ENCODE measurements at regions not wholly inside any gene's neighbourhood (a gene's known extent, or its start where the extent isn't known, plus 50 kb on each side); places are given as distances from the start of the nearest gene placed in this dataset.

DNA sequence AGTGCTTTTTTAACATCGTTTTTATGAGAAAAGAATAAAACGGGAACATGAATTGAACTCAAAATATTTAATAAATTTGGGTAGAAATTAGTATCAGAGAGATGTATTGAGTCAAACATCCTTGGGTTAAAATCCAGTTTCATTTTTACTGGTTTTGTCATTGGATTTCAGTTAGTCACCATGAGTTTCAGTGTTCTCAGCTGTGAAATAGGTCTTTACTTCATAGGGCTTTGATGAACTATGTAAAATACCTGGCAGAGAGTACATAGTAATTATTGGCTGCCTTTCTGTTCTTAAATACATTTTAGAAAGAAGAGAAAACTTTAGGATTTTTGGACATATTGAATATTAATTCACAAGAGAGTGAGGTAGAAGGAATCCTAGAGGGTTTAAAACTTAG, 105.8 kb downstream of the TANC2 start:
- no peaks in the 10 kb centered on the region for H4K20me1 ChIP-seq (replicated peaks; ENCODE audit: insufficient read depth)
- H3K4me1 ChIP-seq (ENCODE audit: insufficient read depth) = no peaks in the 10 kb centered on the region
- Mint-ChIP-seq H3K27ac (no peak overlapping the region), H3K4me1 (no peaks in the 10 kb centered on the region; the same call in 2 of the 3 replicates), H3K27me3 (ENCODE audit: insufficient read depth, low read depth, poor library complexity) (no peaks in the 10 kb centered on the region), H3K36me3 (ENCODE audit: low read depth) (no peaks in the 10 kb centered on the region), H3K4me3 (no peak overlapping the region), H3K9me3 (no peaks in the 10 kb centered on the region)
- H3K27me3 ChIP-seq (ENCODE audit: insufficient read depth) = no peaks in the 10 kb centered on the region
- TF ChIP-seq CREB1 (CRISPR knock-in tag; IDR thresholded peaks at IDR 0.05; ENCODE audit: low read depth) = no peak
- TF ChIP-seq, protein P1, sequence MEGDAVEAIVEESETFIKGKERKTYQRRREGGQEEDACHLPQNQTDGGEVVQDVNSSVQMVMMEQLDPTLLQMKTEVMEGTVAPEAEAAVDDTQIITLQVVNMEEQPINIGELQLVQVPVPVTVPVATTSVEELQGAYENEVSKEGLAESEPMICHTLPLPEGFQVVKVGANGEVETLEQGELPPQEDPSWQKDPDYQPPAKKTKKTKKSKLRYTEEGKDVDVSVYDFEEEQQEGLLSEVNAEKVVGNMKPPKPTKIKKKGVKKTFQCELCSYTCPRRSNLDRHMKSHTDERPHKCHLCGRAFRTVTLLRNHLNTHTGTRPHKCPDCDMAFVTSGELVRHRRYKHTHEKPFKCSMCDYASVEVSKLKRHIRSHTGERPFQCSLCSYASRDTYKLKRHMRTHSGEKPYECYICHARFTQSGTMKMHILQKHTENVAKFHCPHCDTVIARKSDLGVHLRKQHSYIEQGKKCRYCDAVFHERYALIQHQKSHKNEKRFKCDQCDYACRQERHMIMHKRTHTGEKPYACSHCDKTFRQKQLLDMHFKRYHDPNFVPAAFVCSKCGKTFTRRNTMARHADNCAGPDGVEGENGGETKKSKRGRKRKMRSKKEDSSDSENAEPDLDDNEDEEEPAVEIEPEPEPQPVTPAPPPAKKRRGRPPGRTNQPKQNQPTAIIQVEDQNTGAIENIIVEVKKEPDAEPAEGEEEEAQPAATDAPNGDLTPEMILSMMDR (conservative IDR thresholded peaks at IDR 0.05; ENCODE audit: low read depth in 2 of 2) = no peak
- no peak for TF ChIP-seq STAT1 (IDR thresholded peaks at IDR 0.05; ENCODE audit: unreplicated experiment)
- TF ChIP-seq ZNF331 (CRISPR knock-in tag; IDR thresholded peaks at IDR 0.05; ENCODE audit: low read depth) = no peak
- TF ChIP-seq EZH2phosphoT487 (IDR thresholded peaks at IDR 0.05; ENCODE audit: unreplicated experiment) = no peak
- no peak for TF ChIP-seq JUNB (IDR thresholded peaks at IDR 0.05; ENCODE audit: unreplicated experiment)
- TF ChIP-seq NANOG (IDR thresholded peaks at IDR 0.05; ENCODE audit: borderline replicate concordance) = no peak
- TF ChIP-seq, protein P2, sequence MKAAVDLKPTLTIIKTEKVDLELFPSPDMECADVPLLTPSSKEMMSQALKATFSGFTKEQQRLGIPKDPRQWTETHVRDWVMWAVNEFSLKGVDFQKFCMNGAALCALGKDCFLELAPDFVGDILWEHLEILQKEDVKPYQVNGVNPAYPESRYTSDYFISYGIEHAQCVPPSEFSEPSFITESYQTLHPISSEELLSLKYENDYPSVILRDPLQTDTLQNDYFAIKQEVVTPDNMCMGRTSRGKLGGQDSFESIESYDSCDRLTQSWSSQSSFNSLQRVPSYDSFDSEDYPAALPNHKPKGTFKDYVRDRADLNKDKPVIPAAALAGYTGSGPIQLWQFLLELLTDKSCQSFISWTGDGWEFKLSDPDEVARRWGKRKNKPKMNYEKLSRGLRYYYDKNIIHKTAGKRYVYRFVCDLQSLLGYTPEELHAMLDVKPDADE (IDR thresholded peaks at IDR 0.05) = no peak
- no peak for TF ChIP-seq ZNF114 (CRISPR knock-in tag; IDR thresholded peaks at IDR 0.05)
- TF ChIP-seq POLR2AphosphoS5 (IDR thresholded peaks at IDR 0.05; ENCODE audit: low read depth) = no peak
- TF ChIP-seq, protein P3, sequence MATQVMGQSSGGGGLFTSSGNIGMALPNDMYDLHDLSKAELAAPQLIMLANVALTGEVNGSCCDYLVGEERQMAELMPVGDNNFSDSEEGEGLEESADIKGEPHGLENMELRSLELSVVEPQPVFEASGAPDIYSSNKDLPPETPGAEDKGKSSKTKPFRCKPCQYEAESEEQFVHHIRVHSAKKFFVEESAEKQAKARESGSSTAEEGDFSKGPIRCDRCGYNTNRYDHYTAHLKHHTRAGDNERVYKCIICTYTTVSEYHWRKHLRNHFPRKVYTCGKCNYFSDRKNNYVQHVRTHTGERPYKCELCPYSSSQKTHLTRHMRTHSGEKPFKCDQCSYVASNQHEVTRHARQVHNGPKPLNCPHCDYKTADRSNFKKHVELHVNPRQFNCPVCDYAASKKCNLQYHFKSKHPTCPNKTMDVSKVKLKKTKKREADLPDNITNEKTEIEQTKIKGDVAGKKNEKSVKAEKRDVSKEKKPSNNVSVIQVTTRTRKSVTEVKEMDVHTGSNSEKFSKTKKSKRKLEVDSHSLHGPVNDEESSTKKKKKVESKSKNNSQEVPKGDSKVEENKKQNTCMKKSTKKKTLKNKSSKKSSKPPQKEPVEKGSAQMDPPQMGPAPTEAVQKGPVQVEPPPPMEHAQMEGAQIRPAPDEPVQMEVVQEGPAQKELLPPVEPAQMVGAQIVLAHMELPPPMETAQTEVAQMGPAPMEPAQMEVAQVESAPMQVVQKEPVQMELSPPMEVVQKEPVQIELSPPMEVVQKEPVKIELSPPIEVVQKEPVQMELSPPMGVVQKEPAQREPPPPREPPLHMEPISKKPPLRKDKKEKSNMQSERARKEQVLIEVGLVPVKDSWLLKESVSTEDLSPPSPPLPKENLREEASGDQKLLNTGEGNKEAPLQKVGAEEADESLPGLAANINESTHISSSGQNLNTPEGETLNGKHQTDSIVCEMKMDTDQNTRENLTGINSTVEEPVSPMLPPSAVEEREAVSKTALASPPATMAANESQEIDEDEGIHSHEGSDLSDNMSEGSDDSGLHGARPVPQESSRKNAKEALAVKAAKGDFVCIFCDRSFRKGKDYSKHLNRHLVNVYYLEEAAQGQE (IDR thresholded peaks at IDR 0.05; ENCODE audit: unreplicated experiment) = no peak
- TF ChIP-seq, protein P4, sequence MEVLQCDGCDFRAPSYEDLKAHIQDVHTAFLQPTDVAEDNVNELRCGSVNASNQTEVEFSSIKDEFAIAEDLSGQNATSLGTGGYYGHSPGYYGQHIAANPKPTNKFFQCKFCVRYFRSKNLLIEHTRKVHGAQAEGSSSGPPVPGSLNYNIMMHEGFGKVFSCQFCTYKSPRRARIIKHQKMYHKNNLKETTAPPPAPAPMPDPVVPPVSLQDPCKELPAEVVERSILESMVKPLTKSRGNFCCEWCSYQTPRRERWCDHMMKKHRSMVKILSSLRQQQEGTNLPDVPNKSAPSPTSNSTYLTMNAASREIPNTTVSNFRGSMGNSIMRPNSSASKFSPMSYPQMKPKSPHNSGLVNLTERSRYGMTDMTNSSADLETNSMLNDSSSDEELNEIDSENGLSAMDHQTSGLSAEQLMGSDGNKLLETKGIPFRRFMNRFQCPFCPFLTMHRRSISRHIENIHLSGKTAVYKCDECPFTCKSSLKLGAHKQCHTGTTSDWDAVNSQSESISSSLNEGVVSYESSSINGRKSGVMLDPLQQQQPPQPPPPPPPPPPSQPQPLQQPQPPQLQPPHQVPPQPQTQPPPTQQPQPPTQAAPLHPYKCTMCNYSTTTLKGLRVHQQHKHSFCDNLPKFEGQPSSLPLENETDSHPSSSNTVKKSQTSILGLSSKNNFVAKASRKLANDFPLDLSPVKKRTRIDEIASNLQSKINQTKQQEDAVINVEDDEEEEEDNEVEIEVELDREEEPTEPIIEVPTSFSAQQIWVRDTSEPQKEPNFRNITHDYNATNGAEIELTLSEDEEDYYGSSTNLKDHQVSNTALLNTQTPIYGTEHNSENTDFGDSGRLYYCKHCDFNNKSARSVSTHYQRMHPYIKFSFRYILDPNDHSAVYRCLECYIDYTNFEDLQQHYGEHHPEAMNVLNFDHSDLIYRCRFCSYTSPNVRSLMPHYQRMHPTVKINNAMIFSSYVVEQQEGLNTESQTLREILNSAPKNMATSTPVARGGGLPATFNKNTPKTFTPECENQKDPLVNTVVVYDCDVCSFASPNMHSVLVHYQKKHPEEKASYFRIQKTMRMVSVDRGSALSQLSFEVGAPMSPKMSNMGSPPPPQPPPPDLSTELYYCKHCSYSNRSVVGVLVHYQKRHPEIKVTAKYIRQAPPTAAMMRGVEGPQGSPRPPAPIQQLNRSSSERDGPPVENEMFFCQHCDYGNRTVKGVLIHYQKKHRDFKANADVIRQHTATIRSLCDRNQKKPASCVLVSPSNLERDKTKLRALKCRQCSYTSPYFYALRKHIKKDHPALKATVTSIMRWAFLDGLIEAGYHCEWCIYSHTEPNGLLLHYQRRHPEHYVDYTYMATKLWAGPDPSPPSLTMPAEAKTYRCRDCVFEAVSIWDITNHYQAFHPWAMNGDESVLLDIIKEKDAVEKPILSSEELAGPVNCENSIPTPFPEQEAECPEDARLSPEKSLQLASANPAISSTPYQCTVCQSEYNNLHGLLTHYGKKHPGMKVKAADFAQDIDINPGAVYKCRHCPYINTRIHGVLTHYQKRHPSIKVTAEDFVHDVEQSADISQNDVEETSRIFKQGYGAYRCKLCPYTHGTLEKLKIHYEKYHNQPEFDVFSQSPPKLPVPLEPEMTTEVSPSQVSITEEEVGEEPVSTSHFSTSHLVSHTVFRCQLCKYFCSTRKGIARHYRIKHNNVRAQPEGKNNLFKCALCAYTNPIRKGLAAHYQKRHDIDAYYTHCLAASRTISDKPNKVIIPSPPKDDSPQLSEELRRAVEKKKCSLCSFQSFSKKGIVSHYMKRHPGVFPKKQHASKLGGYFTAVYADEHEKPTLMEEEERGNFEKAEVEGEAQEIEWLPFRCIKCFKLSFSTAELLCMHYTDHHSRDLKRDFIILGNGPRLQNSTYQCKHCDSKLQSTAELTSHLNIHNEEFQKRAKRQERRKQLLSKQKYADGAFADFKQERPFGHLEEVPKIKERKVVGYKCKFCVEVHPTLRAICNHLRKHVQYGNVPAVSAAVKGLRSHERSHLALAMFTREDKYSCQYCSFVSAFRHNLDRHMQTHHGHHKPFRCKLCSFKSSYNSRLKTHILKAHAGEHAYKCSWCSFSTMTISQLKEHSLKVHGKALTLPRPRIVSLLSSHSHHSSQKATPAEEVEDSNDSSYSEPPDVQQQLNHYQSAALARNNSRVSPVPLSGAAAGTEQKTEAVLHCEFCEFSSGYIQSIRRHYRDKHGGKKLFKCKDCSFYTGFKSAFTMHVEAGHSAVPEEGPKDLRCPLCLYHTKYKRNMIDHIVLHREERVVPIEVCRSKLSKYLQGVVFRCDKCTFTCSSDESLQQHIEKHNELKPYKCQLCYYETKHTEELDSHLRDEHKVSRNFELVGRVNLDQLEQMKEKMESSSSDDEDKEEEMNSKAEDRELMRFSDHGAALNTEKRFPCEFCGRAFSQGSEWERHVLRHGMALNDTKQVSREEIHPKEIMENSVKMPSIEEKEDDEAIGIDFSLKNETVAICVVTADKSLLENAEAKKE (CRISPR knock-in tag; IDR thresholded peaks at IDR 0.05) = no peak
- no peak for TF ChIP-seq EZH2 (IDR thresholded peaks at IDR 0.05; ENCODE audit: low read depth, unreplicated experiment)
- ATAC-seq (no peak), DNase-seq (ENCODE audit: low spot score) (no peak)
- no peaks in the 10 kb centered on the region for H3K79me2 ChIP-seq (replicated peaks; ENCODE audit: insufficient read depth)
- no peak overlapping the region for H3K27ac ChIP-seq (ENCODE audit: low read depth)
- no peaks in the 10 kb centered on the region for H3F3A ChIP-seq (replicated peaks; ENCODE audit: low read depth)
- H3K4me2 ChIP-seq = no peak overlapping the region
- no peaks in the 10 kb centered on the region for H3K9me2 ChIP-seq (ENCODE audit: insufficient read depth)
- no peak overlapping the region for H2AFZ ChIP-seq
- H3K4me3 ChIP-seq = no peak overlapping the region
- no peaks in the 10 kb centered on the region for H3K36me3 ChIP-seq (ENCODE audit: insufficient read depth)
